GM19025 (cell line): ENCODE measurements at regions not wholly inside any gene's neighbourhood (a gene's known extent, or its start where the extent isn't known, plus 50 kb on each side); places are given as distances from the start of the nearest gene placed in this dataset.

Experiments used
- ATAC-seq: cut with Tn5 transposase; IDR thresholded peaks from one replicate; pipeline ENCODE4 v1.9.1; 2021; ENCODE audit warnings: mild to moderate bottlenecking, low read depth, moderate library complexity; ENCODE audit not compliant: unreplicated experiment

GRCh38 chr5:96250782-96251181 is 182.3 kb downstream of the PCSK1 start:
- no peak for ATAC-seq

- no peak for ATAC-seq
These were observed 184.9 kb downstream of the PCSK1 start for GRCh38 chr5:96248131-96248530.

GRCh38 chr5:96247708-96248107 is 185.3 kb downstream of the PCSK1 start:
- ATAC-seq: no peak

GRCh38 chr5:96247097-96247701 is 185.8 kb downstream of the PCSK1 start:
- no peak for ATAC-seq

- ATAC-seq: no peak
These were observed 187.6 kb downstream of the PCSK1 start for GRCh38 chr5:96245140-96246091.

GRCh38 chr5:96244696-96245095 is 188.4 kb downstream of the PCSK1 start:
- ATAC-seq: no peak

- ATAC-seq: no peak
These were observed 189.2 kb downstream of the PCSK1 start for GRCh38 chr5:96243862-96244261.

- no peak for ATAC-seq
These were observed 189.8 kb downstream of the PCSK1 start for GRCh38 chr5:96243203-96243602.

GRCh38 chr5:96242571-96242970 is 190.5 kb downstream of the PCSK1 start:
- ATAC-seq: no peak

- no peak for ATAC-seq
These were observed 196.2 kb downstream of the PCSK1 start for GRCh38 chr5:96236831-96237230.

- ATAC-seq: no peak
These were observed 197.0 kb downstream of the PCSK1 start for GRCh38 chr5:96236051-96236450.

GRCh38 chr5:96235008-96235910 is 197.8 kb downstream of the PCSK1 start:
- ATAC-seq: no peak

- ATAC-seq: no peak
These were observed 200.4 kb downstream of the PCSK1 start for GRCh38 chr5:96232602-96233001.

- no peak for ATAC-seq
These were observed 203.9 kb downstream of the PCSK1 start for GRCh38 chr5:96229188-96229587.

GRCh38 chr5:96228408-96228807 is 204.6 kb downstream of the PCSK1 start:
- ATAC-seq: no peak

- ATAC-seq: no peak
These were observed 205.1 kb downstream of the PCSK1 start for GRCh38 chr5:96227957-96228356.

- no peak for ATAC-seq
These were observed 206.0 kb downstream of the PCSK1 start for GRCh38 chr5:96226941-96227552.

- ATAC-seq: no peak
These were observed 210.9 kb downstream of the PCSK1 start for GRCh38 chr5:96222129-96222528.

GRCh38 chr5:96220610-96221390 is 212.2 kb downstream of the PCSK1 start:
- ATAC-seq: no peak
